NCI-H748 (cell line): ENCODE measurements at regions not wholly inside any gene's neighbourhood (a gene's known extent, or its start where the extent isn't known, plus 50 kb on each side); places are given as distances from the start of the nearest gene placed in this dataset.

ENCODE experiments used
- DNase-seq: peaks from one replicate; lab custom pipeline; 2025; ENCODE audit not compliant: unreplicated experiment; lab: John Stamatoyannopoulos, UW

GRCh38 chr11:92885600-92885999, 83.9 kb upstream of the MTNR1B start:
- no peak for DNase-seq

DNA sequence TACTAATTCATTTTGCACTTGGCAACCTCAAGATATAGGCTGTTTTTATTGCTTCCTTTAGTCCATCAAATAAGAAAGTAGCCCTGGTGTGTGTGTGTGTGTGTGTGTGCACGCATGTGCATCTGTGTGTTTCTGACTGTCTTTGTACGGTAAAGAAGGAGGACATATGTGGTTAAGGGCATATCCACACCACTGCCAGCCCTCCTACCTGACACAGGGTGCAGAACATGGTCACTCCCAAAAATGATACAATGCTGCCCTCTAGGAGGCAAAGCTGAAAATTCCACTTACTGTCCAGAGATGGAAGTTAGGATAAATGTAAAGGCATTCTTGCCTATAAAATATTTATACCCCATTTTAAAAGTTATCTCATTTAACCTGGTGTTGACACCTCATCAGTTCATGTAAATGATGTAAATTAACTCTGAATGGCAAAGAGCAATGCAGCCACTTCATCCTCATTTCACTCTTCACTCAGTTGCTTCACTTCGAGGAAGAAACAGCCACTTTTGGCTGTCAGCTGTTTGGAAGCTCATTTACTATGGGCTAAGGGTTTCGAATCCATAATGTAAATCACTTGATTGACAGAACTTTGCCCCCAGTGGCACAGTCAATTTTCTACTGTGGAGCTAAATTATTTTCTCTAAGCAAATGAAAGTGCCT, 83.1 kb upstream of the MTNR1B start:
- DNase-seq: peak; percentile 73

DNA sequence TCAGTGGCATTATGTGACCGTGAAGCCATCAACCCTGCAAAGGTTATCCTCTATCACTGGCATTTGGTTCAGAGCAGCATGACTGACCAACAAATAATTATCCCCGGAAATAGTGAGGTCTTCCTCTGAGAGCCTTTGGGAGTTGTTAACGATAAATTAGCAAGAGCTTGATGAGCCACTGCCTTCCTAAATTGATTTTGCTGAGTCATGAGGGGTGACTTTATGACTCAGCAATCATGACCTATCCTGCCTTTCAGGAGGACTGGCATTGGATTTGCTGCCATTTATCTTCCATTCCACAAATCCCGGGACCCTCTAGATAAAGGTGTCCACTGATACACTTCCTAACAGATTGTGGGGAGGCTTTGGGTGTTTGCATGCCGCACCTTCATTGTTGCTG, 80.8 kb upstream of the MTNR1B start:
- no peak for DNase-seq

DNA sequence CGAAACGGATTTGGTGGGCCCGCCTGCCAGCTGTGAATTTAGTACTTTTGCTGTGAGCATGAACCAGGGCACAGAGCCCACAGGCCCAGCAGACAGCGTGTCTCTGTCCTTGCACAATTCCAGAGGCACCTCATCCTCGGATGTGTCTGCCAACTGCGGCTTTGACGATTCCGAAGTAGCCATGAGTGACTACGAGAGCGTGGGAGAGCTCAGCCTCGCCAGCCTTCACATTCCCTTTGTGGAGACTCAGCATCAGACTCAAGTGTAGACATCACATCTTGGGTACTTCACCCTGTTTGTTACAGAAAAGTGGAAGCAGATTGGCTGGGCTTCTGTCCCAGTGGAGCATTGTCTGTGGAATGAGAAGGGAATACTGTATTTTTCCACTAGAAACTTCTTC, 78.6 kb upstream of the MTNR1B start:
- no peak for DNase-seq

DNA sequence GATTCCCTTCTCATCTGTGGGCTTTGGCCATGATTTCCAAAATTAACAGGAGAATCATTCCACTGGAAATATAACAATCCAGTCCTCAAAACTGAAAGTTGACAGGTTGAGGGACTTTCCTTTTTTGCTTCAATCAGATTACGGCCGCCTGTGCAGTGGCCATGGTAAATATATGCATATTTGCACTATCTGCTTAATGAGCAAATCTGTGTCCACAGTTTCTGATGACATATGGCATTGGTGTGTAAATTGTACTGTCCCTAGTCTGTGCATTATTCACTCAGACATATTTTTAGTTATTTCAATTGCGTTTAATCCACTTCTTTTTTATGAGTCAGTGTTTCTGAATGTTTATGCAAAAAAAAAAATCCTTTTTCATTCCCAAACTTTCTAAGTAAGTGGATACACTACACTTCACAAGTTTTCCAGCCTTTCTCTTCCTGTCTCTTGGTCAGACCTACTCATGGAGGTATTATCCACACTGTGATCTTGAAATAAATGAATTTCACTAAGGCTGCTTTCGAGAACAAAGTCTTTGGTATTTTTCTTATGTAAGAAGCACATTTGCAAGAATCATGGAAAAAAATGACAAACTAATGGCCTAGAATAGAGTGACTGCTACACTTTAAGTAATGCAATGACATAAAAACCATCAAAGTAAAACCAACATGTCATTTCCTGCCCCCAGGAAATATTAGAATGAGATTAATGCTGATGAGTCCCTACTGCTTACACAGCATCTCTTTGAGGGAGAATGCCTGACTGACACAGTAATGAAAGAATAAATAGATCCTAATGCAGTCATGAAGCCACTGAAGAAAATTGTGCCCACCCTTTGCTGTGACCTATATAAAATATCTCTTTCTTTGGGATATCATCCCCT, 76.4 kb upstream of the MTNR1B start:
- peak; percentile 21 for DNase-seq

- DNase-seq: no peak
These were observed 75.3 kb upstream of the MTNR1B start for GRCh38 chr11:92894197-92894596.

DNA sequence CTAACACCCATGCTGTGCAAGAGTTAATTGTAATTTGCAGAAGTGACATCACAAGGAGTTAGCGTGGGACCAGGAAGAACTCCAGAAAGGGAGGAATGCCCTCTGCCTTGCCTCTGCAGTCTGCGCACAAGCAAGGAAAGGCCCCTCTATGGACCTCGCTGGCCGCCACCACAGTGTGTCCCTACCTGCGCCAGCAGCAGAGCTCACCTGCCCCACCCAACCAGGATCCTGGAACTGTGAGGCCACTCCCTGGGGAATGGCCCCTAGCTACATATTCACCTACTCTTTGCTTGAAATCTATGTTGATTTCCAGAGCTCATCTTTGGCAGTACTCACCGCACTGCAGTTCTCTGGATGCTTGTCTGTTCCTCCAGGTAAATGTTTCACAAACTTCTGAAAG, 72.0 kb upstream of the MTNR1B start:
- DNase-seq: peak; percentile 3

DNA sequence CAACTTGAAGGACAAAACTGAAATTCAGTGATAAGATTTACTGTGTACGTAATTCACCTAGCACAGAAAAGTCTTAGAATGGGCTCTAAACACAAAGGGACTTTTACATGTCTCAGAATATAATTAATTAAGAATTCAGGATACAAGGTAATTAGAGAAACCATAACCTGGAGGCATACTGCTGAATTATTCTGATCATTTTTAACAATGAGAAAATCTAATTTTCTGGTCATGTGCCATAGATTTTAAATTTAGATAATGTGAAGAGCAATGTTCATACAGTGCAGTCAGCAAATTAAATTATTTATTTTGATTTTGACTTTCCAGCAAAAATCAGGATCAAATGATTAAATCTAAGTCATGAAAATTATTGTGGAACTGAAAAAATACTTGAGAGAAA, 67.0 kb upstream of the MTNR1B start:
- no peak for DNase-seq

- peak; percentile 92 for DNase-seq
These were observed 61.8 kb upstream of the MTNR1B start for GRCh38 chr11:92907671-92908070.

GRCh38 chr11:92909214-92909613, 60.2 kb upstream of the MTNR1B start:
- no peak for DNase-seq

DNA sequence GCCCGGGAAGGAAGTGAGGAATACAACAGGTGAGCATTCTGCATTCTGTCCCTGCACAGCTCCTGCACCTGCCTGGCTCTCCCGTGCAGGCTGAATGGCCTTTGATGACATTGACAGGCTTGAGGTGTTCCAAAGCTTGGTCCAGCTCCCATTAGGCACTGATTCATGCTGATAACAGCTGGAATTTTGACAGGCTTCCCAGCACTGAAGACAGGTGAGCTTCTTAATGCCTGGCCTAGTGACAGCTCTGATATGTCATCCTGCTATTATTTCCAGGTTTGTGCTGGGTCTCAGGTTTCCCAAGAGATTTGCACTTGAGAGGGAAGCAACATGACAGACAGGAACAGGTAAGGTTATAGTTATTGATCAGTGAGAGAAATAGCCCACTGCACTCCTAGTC, 58.0 kb upstream of the MTNR1B start:
- DNase-seq: peak; percentile 85

DNA sequence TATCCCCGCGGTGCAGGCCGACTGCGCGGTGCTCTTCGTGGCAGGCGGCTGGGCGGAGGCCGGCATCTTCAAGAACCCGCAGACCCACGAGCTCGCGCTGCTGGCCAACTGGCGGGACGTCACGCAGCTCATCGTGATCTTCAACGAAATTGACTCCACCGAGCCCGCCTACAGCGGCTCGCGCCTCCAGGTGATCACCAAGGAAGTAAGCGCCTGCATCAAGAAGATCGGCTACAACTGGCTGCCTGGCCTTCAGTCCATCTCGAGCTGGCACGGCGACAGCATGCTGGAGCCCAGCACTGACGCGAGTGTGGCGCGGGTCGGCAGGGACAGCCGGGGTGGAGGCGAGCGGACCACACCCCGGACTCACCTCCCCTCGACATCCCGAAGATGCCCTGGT, 53.9 kb upstream of the MTNR1B start:
- DNase-seq: no peak

- no peak for DNase-seq
These were observed 53.2 kb upstream of the MTNR1B start for GRCh38 chr11:92916299-92916698.

DNA sequence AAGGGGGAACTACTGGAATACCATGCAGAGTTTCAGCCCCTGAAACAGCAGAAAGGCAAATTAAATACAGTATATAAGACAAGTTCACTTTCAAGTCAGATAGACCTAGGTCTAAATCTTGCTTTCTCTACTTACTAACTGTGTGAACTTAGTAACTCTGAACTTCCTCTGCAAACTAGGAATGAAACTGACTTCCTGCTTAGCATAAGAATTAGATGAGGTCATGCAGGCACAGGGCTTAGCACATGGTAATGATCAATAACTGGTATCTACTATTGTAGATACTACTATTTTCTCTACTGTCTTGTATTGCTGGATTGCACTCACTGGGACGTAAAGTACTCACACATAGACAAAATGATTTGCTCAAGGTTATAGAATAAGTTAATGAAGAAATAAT, 51.5 kb upstream of the MTNR1B start:
- DNase-seq: no peak

- DNase-seq: no peak
These were observed 50.4 kb upstream of the MTNR1B start for GRCh38 chr11:92919048-92919447.
